22Rv1 (cell line): ENCODE measurements at regions not wholly inside any gene's neighbourhood (a gene's known extent, or its start where the extent isn't known, plus 50 kb on each side); places are given as distances from the start of the nearest gene placed in this dataset.

ENCODE experiments used
- CTCF ChIP-seq: fragments of 450-650 bp; IDR thresholded peaks from 2 replicates; pipeline ENCODE4 v1.5.1; 2017; ENCODE audit warnings: mild to moderate bottlenecking
- ZFX ChIP-seq: fragments of 450-650 bp; IDR thresholded peaks from 2 replicates; pipeline ENCODE4 v1.6.1; 2017; ENCODE audit warnings: antibody characterized with exemption, borderline replicate concordance

- TF ChIP-seq CTCF (no peak), ZFX (no peak)
Observed at GRCh38 chr4:62232814-62233213, 1032.7 kb downstream of the ADGRL3 start.
